Heart left ventricle (tissue), 16 donors: ENCODE measurements at regions not wholly inside any gene's neighbourhood (a gene's known extent, or its start where the extent isn't known, plus 50 kb on each side); places are given as distances from the start of the nearest gene placed in this dataset.

Source experiments
- ATAC-seq, 4 donors: fragments of 200-7000 bp; cut with Tn5 transposase; one replicate each; pipeline ENCODE4 v1.9.1; 2020 to 2022; ENCODE audit warnings: moderate library complexity in 4 of 4, mild to moderate bottlenecking in 3 of 4, moderate number of reproducible peaks in 1 of 4
- DNase-seq, 5 donors: peaks; one replicate each; pipeline ENCODE4 v3.0.0-alpha.2; 2020
- H3K27ac ChIP-seq, 12 donors: fragments of 200-600 bp; sonication (generic) in 4 of 12; one replicate each; pipeline versions ENCODE4 v1.5.0 to v1.8.0; 2016 to 2022; ENCODE audit warnings: mild to moderate bottlenecking in 2 of 12
- H3K27me3 ChIP-seq, 9 donors: fragments of 200-600 bp; sonication (generic) in 2 of 9; one replicate each; pipeline versions ENCODE4 v1.5.1 to v1.8.0; 2016 to 2022; ENCODE audit warnings: mild to moderate bottlenecking in 3 of 9
- H3K36me3 ChIP-seq, 9 donors: fragments of 200-600 bp; sonication (generic) in 2 of 9; one replicate each; pipeline versions ENCODE4 v1.5.0 to v1.8.0; 2018 to 2022; ENCODE audit warnings: mild to moderate bottlenecking in 2 of 9
- H3K4me1 ChIP-seq, 12 donors: fragments of 200-600 bp; sonication (generic) in 4 of 12; one replicate each; pipeline versions ENCODE4 v1.5.0 to v1.8.0; 2016 to 2022; ENCODE audit warnings: mild to moderate bottlenecking in 3 of 12
- H3K4me3 ChIP-seq, 12 donors: fragments of 200-600 bp; sonication (generic) in 4 of 12; one replicate each; pipeline versions ENCODE4 v1.5.0 to v1.8.0; 2017 to 2022; ENCODE audit warnings: mild to moderate bottlenecking in 9 of 12, moderate library complexity in 4 of 12
- H3K9me3 ChIP-seq, 12 donors: fragments of 200-600 bp; sonication (generic) in 4 of 12; one replicate each; pipeline versions ENCODE4 v1.5.0 to v1.8.0; 2016 to 2022; ENCODE audit warnings: mild to moderate bottlenecking in 1 of 12
- POLR2A ChIP-seq, 2 donors: fragments of 450-650 bp; IDR thresholded peaks; one replicate each; pipeline ENCODE4 v1.6.1; 2017; ENCODE audit warnings: antibody characterized with exemption in 2 of 2, mild to moderate bottlenecking in 2 of 2, moderate library complexity in 2 of 2
- WGBS, 4 donors: extraction: QIAGEN DNeasy Blood & Tissue Kit in 2 of 4; methylation state at CpG; one replicate each; pipeline versions ENCODE4 v1.1.5 to v1.1.7; 2013 to 2018; 5-methylcytosine and 5-hydroxymethylcytosine counted together
- intact Hi-C, 10 donors: fragments of 100-400 bp; cut with DNase I; formaldehyde crosslinking; loops; one replicate each; pipeline versions ENCODE4 v1.11.1 to v1.14.2; 2022
- TF ChIP-seq, protein P1 (sequence below), 12 donors: fragments of 200-600 bp; sonication (generic) in 4 of 12; IDR thresholded peaks; one replicate each; pipeline versions ENCODE4 v1.5.0 to v1.8.0; 2018 to 2022; ENCODE audit warnings: antibody characterized with exemption in 12 of 12, mild to moderate bottlenecking in 5 of 12
- donor health status: ischemic (EF 13 %, LVEDD 7.1; RV severe dilation, severe dysfunction).
- donor health status: healthy with polysubstance abuse.
- donor health status: DM: no; HTN: yes; CAD: no.
- donor health status: DM: no; HTN: no; CAD: no.
- donor health status: ischemic (EF 25% LVEDD 6.9; RV normal size, moderate dysfunction).
- donor health status: ischemic (EF 25% LVEDD 5.7; RV mildly dilated, moderate dysfunction).
- donor health status: healthy.
- donor health status: DM: yes; HTN: yes; CAD: no.
- donor health status: ischemic (EF 35%, LVEDD 5.7; RV mildly dilated, moderate dysfunction).
- donor health status: nonischemic (EF 11% LVEDD 7.7; RV severe dilation, severe dysfunction).
- donor health status: DM: yes; HTN: yes; CAD: no.
- donor health status: PGD.
- donor health status: ischemic (EF 29% LVEDD 5.4; RV normal size, mild dysfunction).
- donor health status: nonischemic (EF 23%, LVEDD 6.1; RV moderate dilation, normal function).

DNA sequence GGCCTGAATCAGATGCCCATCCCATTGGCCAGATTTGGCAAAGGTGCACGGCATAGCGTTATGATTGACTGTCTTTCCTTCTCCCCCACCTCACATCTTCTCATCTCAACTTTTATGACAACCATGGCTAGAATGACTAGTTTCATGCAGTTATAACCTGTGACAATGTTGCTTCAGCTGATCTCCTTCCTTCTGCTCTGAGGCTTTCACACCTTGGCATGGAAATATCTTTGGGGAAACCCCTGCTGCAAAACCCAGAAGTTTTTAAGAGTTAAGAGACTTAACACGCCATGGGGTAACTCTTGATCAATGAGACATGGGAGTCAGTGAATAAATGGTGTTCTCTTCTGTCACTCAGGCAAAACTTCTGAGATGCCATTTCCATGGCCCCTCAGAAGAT, 290.7 kb upstream of the MDFIC2 start:
- Histone ChIP-seq H3K4me3 (no peak overlapping the region), H3K36me3 (no peaks in the 10 kb centered on the region), H3K27me3 (no peaks in the 10 kb centered on the region), H3K4me1 (no peaks in the 10 kb centered on the region), H3K9me3 (no peaks in the 10 kb centered on the region), H3K27ac (no peak overlapping the region)
- 59 to 77% (median 61%) methylated on average over 3 of the region's 3 CpGs for WGBS, 4 donors
- no peak for ATAC-seq
- intact Hi-C loops, result no loop called here
- TF ChIP-seq POLR2A (IDR thresholded peaks at IDR 0.05), result no peak
- TF ChIP-seq, protein P1, sequence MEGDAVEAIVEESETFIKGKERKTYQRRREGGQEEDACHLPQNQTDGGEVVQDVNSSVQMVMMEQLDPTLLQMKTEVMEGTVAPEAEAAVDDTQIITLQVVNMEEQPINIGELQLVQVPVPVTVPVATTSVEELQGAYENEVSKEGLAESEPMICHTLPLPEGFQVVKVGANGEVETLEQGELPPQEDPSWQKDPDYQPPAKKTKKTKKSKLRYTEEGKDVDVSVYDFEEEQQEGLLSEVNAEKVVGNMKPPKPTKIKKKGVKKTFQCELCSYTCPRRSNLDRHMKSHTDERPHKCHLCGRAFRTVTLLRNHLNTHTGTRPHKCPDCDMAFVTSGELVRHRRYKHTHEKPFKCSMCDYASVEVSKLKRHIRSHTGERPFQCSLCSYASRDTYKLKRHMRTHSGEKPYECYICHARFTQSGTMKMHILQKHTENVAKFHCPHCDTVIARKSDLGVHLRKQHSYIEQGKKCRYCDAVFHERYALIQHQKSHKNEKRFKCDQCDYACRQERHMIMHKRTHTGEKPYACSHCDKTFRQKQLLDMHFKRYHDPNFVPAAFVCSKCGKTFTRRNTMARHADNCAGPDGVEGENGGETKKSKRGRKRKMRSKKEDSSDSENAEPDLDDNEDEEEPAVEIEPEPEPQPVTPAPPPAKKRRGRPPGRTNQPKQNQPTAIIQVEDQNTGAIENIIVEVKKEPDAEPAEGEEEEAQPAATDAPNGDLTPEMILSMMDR (IDR thresholded peaks at IDR 0.05), result no peak
- DNase-seq, result no peak

DNA sequence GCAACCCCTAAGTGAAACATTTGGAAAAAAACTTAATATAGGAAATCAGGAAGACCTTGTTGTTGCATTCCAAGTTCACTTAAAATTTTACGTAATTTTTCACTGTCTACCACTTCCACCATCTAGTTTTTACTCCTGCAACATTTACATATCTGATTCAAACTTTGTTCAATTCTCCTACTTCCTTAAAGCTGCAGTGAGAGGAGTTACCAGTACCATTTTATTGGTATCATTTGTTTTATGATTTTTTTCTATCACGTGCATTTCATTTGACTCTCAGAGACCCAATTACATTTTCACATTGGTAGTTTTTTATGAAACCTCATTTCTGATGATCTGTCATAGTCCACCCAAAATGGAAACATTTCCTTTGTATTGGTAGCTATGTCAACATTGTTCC, 284.9 kb upstream of the MDFIC2 start:
- H3K36me3 ChIP-seq, result no peaks in the 10 kb centered on the region
- no peaks in the 10 kb centered on the region for H3K9me3 ChIP-seq
- 84 to 95% (median 92%) methylated on average over 2 of the region's 2 CpGs for WGBS, 4 donors
- no peaks in the 10 kb centered on the region for H3K27me3 ChIP-seq
- intact Hi-C loops, result no loop called here
- no peaks in the 10 kb centered on the region for H3K4me1 ChIP-seq
- no peak overlapping the region for H3K4me3 ChIP-seq
- TF ChIP-seq POLR2A (IDR thresholded peaks at IDR 0.05), result no peak
- TF ChIP-seq, protein P1 (IDR thresholded peaks at IDR 0.05), result no peak
- H3K27ac ChIP-seq, result no peak overlapping the region
- no peak for ATAC-seq
- DNase-seq, result no peak

DNA sequence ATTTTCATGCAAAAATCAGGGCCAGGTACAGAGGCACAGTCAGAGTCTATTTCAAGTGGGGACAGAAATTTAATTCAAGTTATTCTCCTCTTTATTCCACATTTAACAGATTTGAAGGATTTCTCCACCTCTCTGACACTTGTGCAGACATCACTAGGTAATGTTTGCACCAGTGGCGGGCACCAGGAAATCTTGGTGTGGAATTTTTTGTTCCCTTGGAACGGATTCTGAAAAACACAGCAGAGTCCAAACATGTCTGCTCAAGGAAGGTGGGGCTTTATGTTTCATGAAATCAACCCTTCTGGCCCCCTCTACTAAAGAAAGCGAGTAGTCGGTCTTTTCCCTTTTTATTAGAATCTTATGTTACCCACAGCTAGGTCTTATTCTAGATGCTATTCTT, 271.2 kb upstream of the MDFIC2 start:
- intact Hi-C loops, result no loop called here

DNA sequence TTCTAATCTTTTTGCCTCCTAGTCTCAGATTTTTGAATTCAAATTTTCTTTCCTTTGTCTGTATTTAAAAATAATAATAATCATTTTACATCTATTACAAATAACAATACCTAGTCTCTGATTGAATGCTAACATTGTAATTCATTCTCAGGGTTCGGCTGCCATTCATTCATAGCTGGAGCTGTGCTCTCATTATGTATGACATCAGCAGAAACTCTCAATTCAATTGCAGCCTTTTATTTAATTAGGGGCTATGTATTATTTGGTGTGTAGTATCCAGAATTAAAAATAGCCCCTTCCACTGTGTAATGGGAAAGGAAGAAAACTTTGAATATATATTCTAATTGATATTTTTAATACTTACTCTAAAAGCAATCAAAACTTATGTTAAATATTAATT, 270.4 kb upstream of the MDFIC2 start:
- no peak for ATAC-seq
- 83 to 87% (median 86%) methylated on average over 1 of the region's 1 CpG for WGBS, 4 donors
- intact Hi-C loops, result no loop called here
- H3K4me3 ChIP-seq, result no peak overlapping the region
- TF ChIP-seq, protein P1 (IDR thresholded peaks at IDR 0.05), result no peak
- no peak for TF ChIP-seq POLR2A (IDR thresholded peaks at IDR 0.05)
- H3K27me3 ChIP-seq, result peaks cover 0 to 4% (median 0%) of the 10 kb centered on the region in 9 donors
- no peak overlapping the region for H3K27ac ChIP-seq
- no peak for DNase-seq
- H3K36me3 ChIP-seq, result no peaks in the 10 kb centered on the region
- no peaks in the 10 kb centered on the region for H3K9me3 ChIP-seq
- no peaks in the 10 kb centered on the region for H3K4me1 ChIP-seq

More for the DNA sequence above, 271.2 kb upstream of the MDFIC2 start:
- no peaks in the 10 kb centered on the region for H3K4me1 ChIP-seq
- TF ChIP-seq, protein P1 (IDR thresholded peaks at IDR 0.05), result no peak
- no peak for TF ChIP-seq POLR2A (IDR thresholded peaks at IDR 0.05)
- no peaks in the 10 kb centered on the region for H3K36me3 ChIP-seq
- no peak for ATAC-seq
- no peak overlapping the region for H3K4me3 ChIP-seq
- peaks cover 0 to 4% (median 0%) of the 10 kb centered on the region in 9 donors for H3K27me3 ChIP-seq
- no peak overlapping the region for H3K27ac ChIP-seq
- DNase-seq, result no peak
- 91 to 97% (median 96%) methylated on average over 4 of the region's 4 CpGs for WGBS, 4 donors
- no peaks in the 10 kb centered on the region for H3K9me3 ChIP-seq
